RKO (cell line): ENCODE measurements at regions not wholly inside any gene's neighbourhood (a gene's known extent, or its start where the extent isn't known, plus 50 kb on each side); places are given as distances from the start of the nearest gene placed in this dataset.

Source experiments
- DNase-seq: peaks from one replicate; pipeline ENCODE4 v3.0.0-alpha.2; 2016; ENCODE audit warnings: low spot score

DNA sequence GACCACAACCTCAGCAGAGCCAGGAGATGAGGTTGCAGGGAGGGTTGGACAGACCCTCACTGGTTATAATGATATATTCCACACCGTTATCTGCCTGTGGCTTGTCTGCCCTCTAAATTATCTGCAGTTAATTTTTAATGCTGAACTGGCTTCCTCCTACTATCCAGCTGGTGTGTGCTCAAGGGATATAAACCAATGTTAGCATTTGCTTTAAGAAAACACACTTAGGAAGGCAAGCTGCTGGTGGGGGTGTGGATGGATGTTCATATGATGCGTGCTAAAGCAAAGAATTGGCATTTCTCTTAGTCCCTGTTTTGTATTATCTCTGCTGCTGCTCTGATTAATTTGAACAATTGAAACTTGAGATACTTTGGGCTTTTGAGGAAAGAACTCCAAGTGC lies 132.2 kb upstream of the NPVF start:
- no peak for DNase-seq

DNA sequence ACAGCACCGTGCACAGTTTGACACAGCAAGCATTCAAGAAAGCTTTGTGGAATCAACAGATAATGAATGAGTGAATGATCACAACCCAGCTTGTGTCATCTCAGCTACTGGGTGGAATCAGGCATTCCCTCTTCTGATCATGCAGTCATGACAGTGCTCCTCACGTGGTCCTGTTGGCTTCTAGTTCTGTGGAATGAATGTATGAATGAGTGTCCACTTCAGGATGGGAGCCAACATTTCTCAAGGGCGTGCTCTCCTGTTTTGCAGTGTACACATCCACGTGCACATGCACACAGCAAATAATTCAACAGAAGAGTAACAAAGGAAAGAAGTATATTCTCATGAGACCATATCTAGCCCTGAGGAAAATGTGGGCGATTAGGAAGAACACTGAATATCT lies 133.1 kb upstream of the NPVF start:
- DNase-seq = no peak

GRCh38 chr7:25361863-25362262 lies 133.6 kb upstream of the NPVF start:
- no peak for DNase-seq

DNA sequence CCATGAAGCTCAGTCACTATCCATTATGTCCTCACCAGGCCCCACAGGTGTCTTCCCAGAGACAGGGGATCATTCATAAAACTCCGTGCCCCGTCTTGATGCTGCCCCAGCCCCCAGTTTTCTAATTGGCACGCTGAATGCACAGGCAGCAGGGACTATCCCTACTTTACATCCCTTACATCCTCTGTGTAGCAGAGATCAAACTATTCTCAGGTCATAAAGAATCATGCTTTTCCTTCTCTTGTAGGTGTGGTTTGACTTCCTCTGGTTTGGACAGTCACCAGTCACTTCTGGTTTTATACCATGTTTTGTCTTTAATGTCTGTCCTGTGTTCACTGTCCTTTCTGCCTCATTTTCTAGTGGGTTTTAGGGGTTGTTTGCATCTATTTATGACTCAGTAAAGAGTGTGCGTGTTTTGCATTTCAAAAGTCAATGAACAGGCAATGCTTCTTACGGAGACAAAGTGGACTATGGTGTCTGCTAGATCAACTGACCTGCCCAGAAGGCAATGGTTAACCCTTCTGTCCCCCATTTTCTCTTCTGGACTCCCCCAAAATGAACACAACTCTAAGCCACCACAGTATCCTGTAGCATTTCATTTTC lies 140.4 kb upstream of the NPVF start:
- DNase-seq = no peak

GRCh38 chr7:25369786-25370185 lies 141.5 kb upstream of the NPVF start:
- no peak for DNase-seq

DNA sequence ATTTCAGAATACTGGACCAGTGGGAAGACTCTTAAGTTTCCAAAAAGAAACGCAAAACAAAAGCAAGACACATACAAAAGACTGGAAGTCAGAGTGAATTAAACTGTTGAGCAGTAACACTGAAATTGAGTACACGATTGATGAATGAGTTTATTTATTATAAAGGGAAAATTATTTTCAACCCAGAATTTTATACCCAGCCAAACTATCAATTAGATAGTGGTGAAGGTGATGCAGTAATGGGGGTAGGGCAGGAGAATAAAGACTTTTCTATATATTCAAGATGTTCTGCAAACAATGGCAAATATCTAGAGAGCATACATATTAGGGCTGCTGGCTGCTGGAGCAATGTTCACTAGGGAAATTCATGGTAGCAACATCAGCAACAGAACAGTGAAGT lies 143.7 kb upstream of the NPVF start:
- no peak for DNase-seq

DNA sequence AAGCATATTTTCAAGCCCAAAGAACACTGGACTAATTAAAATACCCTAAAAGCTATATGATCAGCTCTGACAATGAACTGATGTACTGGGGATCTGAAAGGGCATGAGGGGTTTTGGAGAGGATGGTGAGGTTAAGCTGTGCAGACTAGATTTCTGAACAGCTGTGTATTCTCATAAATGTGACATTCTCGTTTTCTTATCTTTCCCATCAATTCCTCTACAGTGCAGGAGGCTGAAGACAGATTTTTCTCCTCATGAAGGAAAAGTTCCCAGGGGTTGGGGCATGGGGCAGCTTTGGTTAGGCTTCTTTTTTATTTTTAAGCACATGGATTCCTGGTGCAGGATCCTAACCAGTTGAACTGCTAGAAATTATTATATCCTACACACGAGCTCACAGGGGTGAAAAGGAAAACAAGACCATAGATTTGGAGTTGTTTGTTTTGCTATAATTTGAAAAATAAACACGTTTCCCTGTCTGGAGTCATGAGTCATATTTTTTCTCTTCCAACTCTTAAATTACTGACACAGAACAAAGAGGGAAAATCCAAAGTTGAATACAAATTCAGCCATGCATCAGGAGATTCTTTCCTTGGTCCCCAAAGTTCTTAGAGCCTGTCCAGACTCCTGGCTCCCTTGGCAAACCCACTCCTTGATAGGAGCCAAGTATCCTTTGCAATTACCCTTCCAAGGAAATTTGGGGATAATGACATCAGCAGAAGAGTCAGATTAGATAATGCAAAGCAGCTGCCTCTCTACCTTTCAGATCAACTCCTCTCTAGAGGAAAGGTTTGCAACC lies 147.7 kb upstream of the NPVF start:
- DNase-seq = no peak

GRCh38 chr7:25379351-25380300 lies 151.3 kb upstream of the NPVF start:
- no peak for DNase-seq

GRCh38 chr7:25381818-25382589 lies 153.7 kb upstream of the NPVF start:
- DNase-seq = no peak

DNA sequence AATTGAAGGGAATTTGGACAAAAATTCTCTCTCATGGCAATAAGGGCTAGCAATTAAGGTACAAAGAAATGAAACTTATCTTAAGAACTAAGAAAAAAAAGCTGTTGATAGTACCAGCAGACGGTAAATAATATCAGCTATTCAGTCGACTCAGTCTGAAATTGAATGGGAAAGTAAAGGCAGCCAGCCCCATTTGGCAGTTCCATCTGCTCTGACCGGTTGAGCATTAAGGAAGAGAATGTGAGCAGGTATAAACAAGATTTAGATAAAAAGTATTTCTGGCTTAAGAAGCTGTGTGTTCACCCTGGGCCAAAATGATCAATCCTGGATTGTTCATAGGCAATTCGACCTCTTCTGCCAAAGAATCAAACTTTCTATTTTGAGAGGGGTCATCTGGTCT lies 154.6 kb upstream of the NPVF start:
- no peak for DNase-seq

DNA sequence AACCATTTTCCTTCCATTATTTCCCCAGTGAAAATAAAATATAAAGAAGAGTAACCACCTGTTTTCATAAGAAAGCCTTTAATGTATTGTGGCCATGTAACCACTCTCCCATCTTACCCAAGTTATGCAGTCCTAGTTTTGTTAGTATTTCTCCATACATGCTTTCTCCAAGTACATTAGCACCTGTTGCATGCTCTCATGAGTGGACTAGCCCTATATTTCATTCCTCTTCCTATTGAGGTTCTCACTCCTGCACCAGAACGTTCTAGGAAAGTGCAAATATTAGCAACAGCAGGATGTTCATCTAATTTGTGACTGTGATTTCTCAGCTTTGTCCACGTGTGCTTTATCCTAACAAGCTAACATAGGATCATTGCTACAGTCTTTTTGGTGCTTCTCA lies 155.1 kb upstream of the NPVF start:
- no peak for DNase-seq

DNA sequence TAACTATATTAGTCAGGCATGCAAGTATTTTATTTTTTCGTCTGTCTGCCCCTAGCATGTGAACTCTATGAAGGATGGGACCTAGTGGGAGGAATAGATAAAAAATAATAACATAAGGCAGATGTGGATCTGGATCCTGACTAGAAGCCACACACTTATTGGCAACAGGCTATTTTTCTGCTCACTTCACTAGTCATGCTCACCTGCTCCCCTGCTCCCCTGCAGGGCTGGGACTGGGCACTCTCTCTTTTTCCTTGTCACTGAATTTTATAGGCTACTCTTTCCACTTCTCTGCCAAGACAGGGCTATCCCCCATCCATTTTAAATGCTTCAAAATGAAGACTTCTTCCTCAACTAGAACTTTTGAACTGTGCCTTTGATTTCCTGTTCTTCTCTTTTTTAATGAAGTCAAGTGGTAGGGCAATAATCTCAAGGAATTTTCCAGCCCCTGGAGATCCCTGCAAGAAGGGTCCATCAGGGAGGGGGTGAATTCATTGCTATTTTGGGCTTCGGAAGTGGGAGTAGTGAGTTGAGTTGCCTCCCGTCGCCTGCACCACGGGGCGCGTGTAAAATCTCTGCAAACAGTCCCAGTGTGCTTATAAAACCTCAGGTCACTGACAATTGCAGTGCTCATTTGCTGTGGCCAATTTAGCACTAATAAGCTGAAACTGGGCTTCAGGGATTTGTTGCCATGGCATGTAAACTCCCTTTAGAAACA lies 156.7 kb upstream of the NPVF start:
- no peak for DNase-seq

DNA sequence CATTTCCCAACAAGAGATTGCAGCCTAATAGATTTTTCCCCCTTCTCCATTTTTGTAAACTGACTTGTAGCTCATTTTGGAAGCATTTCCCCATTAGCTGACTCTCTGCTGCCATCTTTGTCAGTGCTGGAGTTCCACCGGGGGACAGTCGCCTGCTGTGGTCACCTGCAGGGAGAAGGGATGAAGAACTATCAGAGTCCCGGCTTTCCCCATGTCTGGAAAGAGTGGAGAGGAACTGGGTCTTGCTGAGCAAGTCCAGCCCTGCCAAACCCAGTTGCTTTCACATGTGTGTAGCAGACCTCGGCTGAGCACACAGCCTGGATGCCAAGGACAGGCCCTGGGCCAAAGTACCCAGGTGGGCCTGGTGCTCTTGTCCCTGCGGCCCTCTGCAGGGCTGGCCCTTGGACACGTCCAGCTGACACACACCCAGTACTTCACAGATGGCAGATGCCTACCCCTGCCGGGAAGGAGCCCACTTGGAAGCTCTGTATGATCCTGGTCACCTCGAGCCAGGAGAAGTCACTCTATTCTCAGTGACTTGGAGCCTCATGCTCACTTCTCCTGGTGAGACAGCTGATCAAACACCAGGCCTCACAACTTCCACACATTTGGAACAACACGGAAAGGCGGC lies 157.3 kb upstream of the NPVF start:
- no peak for DNase-seq

DNA sequence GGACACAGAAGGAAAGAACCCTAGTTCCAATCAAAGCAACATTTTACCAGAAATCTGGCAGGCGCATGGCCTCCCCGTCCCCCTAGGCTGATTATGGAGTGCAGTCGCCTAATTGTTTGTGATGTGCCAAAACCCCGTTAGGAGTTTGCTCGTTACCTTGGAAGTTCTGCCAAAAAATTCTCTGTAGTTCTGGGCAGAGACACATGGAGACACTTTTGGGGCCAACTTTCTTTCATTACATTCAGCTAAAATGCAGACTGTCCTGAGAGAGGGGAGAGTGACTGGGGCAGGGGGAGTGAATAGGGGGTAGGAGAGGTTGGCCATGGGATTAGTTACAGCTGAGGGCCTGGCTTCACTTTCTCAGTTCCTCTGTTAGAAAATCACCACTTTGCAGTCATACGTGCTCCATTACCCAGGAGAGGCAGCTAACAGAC lies 158.0 kb upstream of the NPVF start:
- no peak for DNase-seq

GRCh38 chr7:25388681-25389080 lies 160.4 kb upstream of the NPVF start:
- DNase-seq = no peak

DNA sequence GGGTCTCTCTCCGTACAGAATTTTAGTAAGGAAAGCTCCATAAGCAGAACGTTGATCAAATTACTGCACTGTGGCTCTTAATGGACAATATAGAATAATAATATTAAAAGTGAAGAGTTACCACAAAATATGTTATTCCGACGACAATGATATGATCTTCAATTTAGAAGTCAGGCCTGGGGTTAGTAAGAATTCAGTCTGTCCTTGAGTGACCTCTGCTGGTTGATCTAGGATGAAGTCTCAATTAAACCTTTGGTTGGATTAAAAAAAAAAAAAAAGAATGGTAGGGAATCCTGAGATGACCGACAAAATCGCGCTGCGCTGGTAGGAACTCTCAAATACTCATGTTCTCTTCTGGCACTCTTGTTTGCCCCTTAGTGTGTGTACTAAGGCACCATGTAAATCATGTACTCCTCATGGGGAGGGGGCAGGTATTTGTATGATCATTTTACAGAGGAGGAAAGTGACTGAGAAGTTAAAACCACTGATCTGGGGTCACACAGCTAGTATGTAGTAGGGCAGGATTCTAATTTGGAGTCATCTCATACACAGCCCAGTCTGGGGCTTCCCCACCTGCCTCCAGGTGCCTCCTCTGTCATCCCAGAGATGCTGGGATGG lies 161.3 kb upstream of the NPVF start:
- DNase-seq = peak; percentile 64

- peak; percentile 14 for DNase-seq
Observed at GRCh38 chr7:25391295-25391861, 163.1 kb upstream of the NPVF start.

DNA sequence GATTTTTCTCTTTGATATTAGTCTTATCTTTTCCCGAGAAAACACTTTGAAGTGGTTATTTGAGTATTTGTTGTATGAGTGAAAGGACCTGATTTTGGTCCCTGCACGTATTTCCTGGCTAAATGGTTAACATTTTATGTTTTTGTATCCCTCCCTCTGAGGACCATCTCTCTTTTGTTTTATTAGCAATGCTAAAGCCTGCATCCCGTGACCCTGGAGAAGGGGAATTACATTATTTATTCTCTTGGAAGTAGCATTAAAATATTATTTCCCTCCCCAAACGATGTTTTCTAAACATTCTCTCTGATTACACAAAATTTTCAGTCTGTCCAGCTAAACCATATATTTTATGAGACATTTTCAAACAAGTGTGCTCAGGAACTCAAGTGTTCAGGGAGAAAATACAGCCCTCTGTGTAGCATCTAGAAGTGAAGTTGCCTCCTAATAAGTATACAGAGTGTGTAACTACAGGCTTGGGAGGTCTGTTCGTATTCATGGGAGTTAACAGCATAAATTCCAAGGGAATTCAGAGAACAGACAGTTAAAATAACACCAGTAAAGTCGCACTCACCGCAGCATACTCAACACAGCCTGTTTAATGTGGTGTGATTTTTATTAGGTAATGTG lies 163.8 kb upstream of the NPVF start:
- DNase-seq = no peak

DNA sequence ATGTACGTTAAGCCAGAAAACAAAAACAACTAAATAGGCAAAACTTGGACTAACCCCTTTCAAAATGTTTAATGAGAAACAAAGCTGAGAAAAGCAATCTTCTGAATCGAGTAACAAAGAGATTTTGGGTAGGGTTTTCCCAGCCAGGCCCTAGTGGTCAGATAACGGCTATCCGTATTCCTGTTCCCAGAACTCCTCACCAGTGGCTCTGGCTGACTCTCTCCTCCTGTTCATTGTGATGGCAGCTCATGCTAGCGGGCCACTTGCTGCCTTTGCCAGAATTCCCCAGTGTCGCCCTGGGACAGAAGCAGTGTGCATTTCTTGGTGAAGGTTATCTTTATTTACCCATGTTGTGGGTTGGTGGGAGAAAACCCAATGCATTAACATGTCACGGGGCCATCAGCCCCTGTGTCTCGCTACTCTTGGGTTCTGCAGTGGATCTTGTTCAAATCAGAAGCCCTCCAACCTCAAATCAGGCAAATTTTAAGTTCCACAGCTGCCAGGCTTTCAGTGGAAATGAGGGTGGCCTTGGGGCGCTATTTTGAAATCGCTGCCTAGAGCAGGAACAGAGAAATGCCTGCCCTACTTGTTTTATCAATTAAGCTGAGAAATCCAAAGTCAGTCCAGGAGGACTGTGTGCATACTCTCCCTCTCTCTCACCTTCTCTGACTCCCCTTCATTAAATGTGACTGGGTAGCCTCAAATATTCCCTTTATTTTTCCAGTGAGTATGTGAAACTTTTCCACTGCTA lies 164.5 kb upstream of the NPVF start:
- no peak for DNase-seq
